ENCODE measurements at regions not wholly inside any gene's neighbourhood (a gene's known extent, or its start where the extent isn't known, plus 50 kb on each side); places are given as distances from the start of the nearest gene placed in this dataset.
"Not testable (repeated sequence)": the region's sequence is repeated elsewhere in the genome, so short reads cannot be mapped to it uniquely, and the experiment has no call there.

GRCh38 chr10:23917251-23917840 is 291.6 kb upstream of the KIAA1217 start:
- no peaks in the 10 kb centered on the region for H3K9me3 ChIP-seq (ENCODE audit: control insufficient read depth in 1 of 2, low read length in 2 of 2)
- no peak overlapping the region for H3K9ac ChIP-seq (ENCODE audit: low read depth in 1 of 2, low read length in 2 of 2)
- H3K4me1 ChIP-seq (ENCODE audit: control insufficient read depth in 1 of 2, insufficient read depth in 2 of 2, low read length in 2 of 2) = no peaks in the 10 kb centered on the region
- H3K27ac ChIP-seq (ENCODE audit: low read depth, low read length) = no peak overlapping the region
- no peak overlapping the region for H3K4me3 ChIP-seq (ENCODE audit: low read depth in 1 of 2, low read length in 2 of 2)
- H3K27me3 ChIP-seq (ENCODE audit: control insufficient read depth in 1 of 2, insufficient read depth in 2 of 2, low read length in 2 of 2) = no peaks in the 10 kb centered on the region
- no peaks in the 10 kb centered on the region for H3K36me3 ChIP-seq (ENCODE audit: control insufficient read depth in 1 of 2, insufficient read depth in 2 of 2, low read length in 2 of 2)

- H3K4me3 ChIP-seq (ENCODE audit: low read depth in 1 of 2, low read length in 2 of 2) = no peak overlapping the region
Measured at GRCh38 chr10:23918090-23918723, 290.7 kb upstream of the KIAA1217 start.

GRCh38 chr10:23918839-23919238 is 290.1 kb upstream of the KIAA1217 start:
- H3K4me1 ChIP-seq (ENCODE audit: control insufficient read depth in 1 of 2, insufficient read depth in 2 of 2, low read length in 2 of 2) = no peaks in the 10 kb centered on the region
- no peak overlapping the region for H3K4me3 ChIP-seq (ENCODE audit: low read depth in 1 of 2, low read length in 2 of 2)
- H3K36me3 ChIP-seq (ENCODE audit: control insufficient read depth in 1 of 2, insufficient read depth in 2 of 2, low read length in 2 of 2) = no peaks in the 10 kb centered on the region
- no peak overlapping the region for H3K27ac ChIP-seq (ENCODE audit: low read depth, low read length)
- H3K9me3 ChIP-seq (ENCODE audit: control insufficient read depth in 1 of 2, low read length in 2 of 2) = no peaks in the 10 kb centered on the region
- no peak overlapping the region for H3K9ac ChIP-seq (ENCODE audit: low read depth in 1 of 2, low read length in 2 of 2)
- H3K27me3 ChIP-seq (ENCODE audit: control insufficient read depth in 1 of 2, insufficient read depth in 2 of 2, low read length in 2 of 2) = no peaks in the 10 kb centered on the region

More at GRCh38 chr10:23918090-23918723, 290.7 kb upstream of the KIAA1217 start:
- H3K9ac ChIP-seq (ENCODE audit: low read depth in 1 of 2, low read length in 2 of 2) = no peak overlapping the region
- no peaks in the 10 kb centered on the region for H3K4me1 ChIP-seq (ENCODE audit: control insufficient read depth in 1 of 2, insufficient read depth in 2 of 2, low read length in 2 of 2)
- no peaks in the 10 kb centered on the region for H3K27me3 ChIP-seq (ENCODE audit: control insufficient read depth in 1 of 2, insufficient read depth in 2 of 2, low read length in 2 of 2)
- H3K36me3 ChIP-seq (ENCODE audit: control insufficient read depth in 1 of 2, insufficient read depth in 2 of 2, low read length in 2 of 2) = no peaks in the 10 kb centered on the region
- no peaks in the 10 kb centered on the region for H3K9me3 ChIP-seq (ENCODE audit: control insufficient read depth in 1 of 2, low read length in 2 of 2)
- no peak overlapping the region for H3K27ac ChIP-seq (ENCODE audit: low read depth, low read length)

- Histone ChIP-seq H3K4me3 (ENCODE audit: low read depth in 1 of 2, low read length in 2 of 2) (no peak overlapping the region), H3K27me3 (ENCODE audit: control insufficient read depth in 1 of 2, insufficient read depth in 2 of 2, low read length in 2 of 2) (no peaks in the 10 kb centered on the region), H3K9ac (ENCODE audit: low read depth in 1 of 2, low read length in 2 of 2) (no peak overlapping the region), H3K4me1 (ENCODE audit: control insufficient read depth in 1 of 2, insufficient read depth in 2 of 2, low read length in 2 of 2) (no peaks in the 10 kb centered on the region), H3K27ac (ENCODE audit: low read depth, low read length) (no peak overlapping the region), H3K9me3 (ENCODE audit: control insufficient read depth in 1 of 2, low read length in 2 of 2) (no peaks in the 10 kb centered on the region), H3K36me3 (ENCODE audit: control insufficient read depth in 1 of 2, insufficient read depth in 2 of 2, low read length in 2 of 2) (no peaks in the 10 kb centered on the region)
Measured at GRCh38 chr10:23927576-23928325, 281.2 kb upstream of the KIAA1217 start.

GRCh38 chr10:23934023-23934422 is 274.9 kb upstream of the KIAA1217 start:
- not testable (repeated sequence) for H3K36me3 ChIP-seq (ENCODE audit: control insufficient read depth in 1 of 2, insufficient read depth in 2 of 2, low read length in 2 of 2)

GRCh38 chr10:23945845-23946244 is 263.1 kb upstream of the KIAA1217 start:
- Histone ChIP-seq H3K4me1 (ENCODE audit: control insufficient read depth in 1 of 2, insufficient read depth in 2 of 2, low read length in 2 of 2) (no peaks in the 10 kb centered on the region), H3K4me3 (ENCODE audit: low read depth in 1 of 2, low read length in 2 of 2) (no peak overlapping the region), H3K27me3 (ENCODE audit: control insufficient read depth in 1 of 2, insufficient read depth in 2 of 2, low read length in 2 of 2) (no peaks in the 10 kb centered on the region), H3K36me3 (ENCODE audit: control insufficient read depth in 1 of 2, insufficient read depth in 2 of 2, low read length in 2 of 2) (no peaks in the 10 kb centered on the region), H3K9me3 (ENCODE audit: control insufficient read depth in 1 of 2, low read length in 2 of 2) (no peaks in the 10 kb centered on the region), H3K27ac (ENCODE audit: low read depth, low read length) (no peak overlapping the region), H3K9ac (ENCODE audit: low read depth in 1 of 2, low read length in 2 of 2) (no peak overlapping the region)

More at GRCh38 chr10:23934023-23934422, 274.9 kb upstream of the KIAA1217 start:
- not testable (repeated sequence) for H3K4me1 ChIP-seq (ENCODE audit: control insufficient read depth in 1 of 2, insufficient read depth in 2 of 2, low read length in 2 of 2); H3K4me3 ChIP-seq (ENCODE audit: low read depth in 1 of 2, low read length in 2 of 2); H3K27me3 ChIP-seq (ENCODE audit: control insufficient read depth in 1 of 2, insufficient read depth in 2 of 2, low read length in 2 of 2); H3K9ac ChIP-seq (ENCODE audit: low read depth in 1 of 2, low read length in 2 of 2); H3K27ac ChIP-seq (ENCODE audit: low read depth, low read length); H3K9me3 ChIP-seq (ENCODE audit: control insufficient read depth in 1 of 2, low read length in 2 of 2)

DNA sequence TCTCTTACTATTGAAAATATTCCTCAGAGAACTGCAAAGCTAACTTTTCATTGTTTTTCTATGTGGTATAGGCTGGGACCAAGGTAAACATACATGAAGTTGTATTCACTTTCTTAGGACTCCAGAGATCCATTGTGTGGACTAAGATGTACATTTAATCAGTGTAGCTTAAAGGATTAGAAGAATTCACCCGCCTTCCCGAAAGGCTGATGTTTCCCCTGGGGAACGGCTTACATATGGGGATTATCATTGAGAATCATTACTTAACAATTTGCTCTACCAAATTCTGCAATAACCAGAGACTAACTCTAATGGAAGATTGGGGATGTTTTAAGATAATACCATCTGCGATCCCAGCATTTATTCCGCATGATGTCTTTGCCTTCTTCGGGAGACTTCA is 257.1 kb upstream of the KIAA1217 start:
- Histone ChIP-seq H3K36me3 (ENCODE audit: control insufficient read depth in 1 of 2, insufficient read depth in 2 of 2, low read length in 2 of 2) (no peaks in the 10 kb centered on the region), H3K4me1 (ENCODE audit: control insufficient read depth in 1 of 2, insufficient read depth in 2 of 2, low read length in 2 of 2) (no peaks in the 10 kb centered on the region)

DNA sequence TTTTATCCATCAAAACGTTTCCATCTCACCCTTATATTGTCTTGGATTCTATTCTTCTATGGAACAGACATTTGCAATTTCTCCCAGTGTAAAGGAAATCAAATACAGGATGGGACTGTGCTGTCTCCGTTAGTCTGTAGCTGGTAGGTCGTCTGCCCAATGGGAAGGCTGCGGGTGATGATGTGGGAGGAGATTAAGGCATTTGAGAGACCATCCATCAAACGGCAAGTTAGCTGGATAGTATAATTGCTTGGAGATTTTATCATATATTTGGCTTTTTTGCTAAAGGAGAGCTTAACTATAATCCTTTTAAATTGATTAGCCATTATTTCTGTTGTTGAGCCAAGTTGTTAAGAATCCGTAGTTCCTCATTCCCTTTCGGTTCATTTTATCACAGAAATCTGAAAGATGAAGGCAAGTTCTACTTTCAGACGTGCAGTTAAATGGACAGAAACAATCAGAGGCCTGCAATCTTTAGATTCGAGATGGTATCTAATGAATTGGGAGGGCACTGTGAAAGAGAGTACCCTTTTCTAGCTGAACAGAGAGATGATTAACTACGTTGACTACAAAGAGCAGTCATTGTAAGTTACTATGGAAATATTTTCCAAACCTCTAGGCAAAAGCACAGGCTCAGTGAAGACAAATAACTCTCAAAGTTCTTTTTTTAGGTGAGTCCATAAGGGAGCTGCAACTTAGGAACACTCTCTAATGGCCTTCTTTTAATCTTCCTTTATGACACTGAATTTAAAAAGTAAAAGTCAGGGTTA is 253.3 kb upstream of the KIAA1217 start:
- Histone ChIP-seq H3K27me3 (ENCODE audit: control insufficient read depth in 1 of 2, insufficient read depth in 2 of 2, low read length in 2 of 2) (no peaks in the 10 kb centered on the region), H3K4me1 (ENCODE audit: control insufficient read depth in 1 of 2, insufficient read depth in 2 of 2, low read length in 2 of 2) (no peaks in the 10 kb centered on the region), H3K4me3 (ENCODE audit: low read depth in 1 of 2, low read length in 2 of 2) (no peak overlapping the region), H3K27ac (ENCODE audit: low read depth, low read length) (no peak overlapping the region), H3K9me3 (ENCODE audit: control insufficient read depth in 1 of 2, low read length in 2 of 2) (peaks cover 0 to 4% of the 10 kb centered on the region in 2 donors), H3K9ac (ENCODE audit: low read depth in 1 of 2, low read length in 2 of 2) (no peak overlapping the region), H3K36me3 (ENCODE audit: control insufficient read depth in 1 of 2, insufficient read depth in 2 of 2, low read length in 2 of 2) (no peaks in the 10 kb centered on the region)

More for the DNA sequence above, 257.1 kb upstream of the KIAA1217 start:
- peaks cover 0 to 4% of the 10 kb centered on the region in 2 donors for H3K9me3 ChIP-seq (ENCODE audit: control insufficient read depth in 1 of 2, low read length in 2 of 2)
- H3K9ac ChIP-seq (ENCODE audit: low read depth in 1 of 2, low read length in 2 of 2) = no peak overlapping the region
- no peaks in the 10 kb centered on the region for H3K27me3 ChIP-seq (ENCODE audit: control insufficient read depth in 1 of 2, insufficient read depth in 2 of 2, low read length in 2 of 2)
- no peak overlapping the region for H3K4me3 ChIP-seq (ENCODE audit: low read depth in 1 of 2, low read length in 2 of 2)
- no peak overlapping the region for H3K27ac ChIP-seq (ENCODE audit: low read depth, low read length)

- Histone ChIP-seq H3K9me3 (ENCODE audit: control insufficient read depth in 1 of 2, low read length in 2 of 2) (no peaks in the 10 kb centered on the region), H3K36me3 (ENCODE audit: control insufficient read depth in 1 of 2, insufficient read depth in 2 of 2, low read length in 2 of 2) (no peaks in the 10 kb centered on the region), H3K9ac (ENCODE audit: low read depth in 1 of 2, low read length in 2 of 2) (no peak overlapping the region), H3K27ac (ENCODE audit: low read depth, low read length) (no peak overlapping the region), H3K4me1 (ENCODE audit: control insufficient read depth in 1 of 2, insufficient read depth in 2 of 2, low read length in 2 of 2) (no peaks in the 10 kb centered on the region), H3K4me3 (ENCODE audit: low read depth in 1 of 2, low read length in 2 of 2) (no peak overlapping the region), H3K27me3 (ENCODE audit: control insufficient read depth in 1 of 2, insufficient read depth in 2 of 2, low read length in 2 of 2) (no peaks in the 10 kb centered on the region)
Measured at GRCh38 chr10:23965123-23965522, 243.8 kb upstream of the KIAA1217 start.

GRCh38 chr10:23965880-23966279 is 243.1 kb upstream of the KIAA1217 start:
- Histone ChIP-seq H3K27me3 (ENCODE audit: control insufficient read depth in 1 of 2, insufficient read depth in 2 of 2, low read length in 2 of 2) (no peaks in the 10 kb centered on the region), H3K36me3 (ENCODE audit: control insufficient read depth in 1 of 2, insufficient read depth in 2 of 2, low read length in 2 of 2) (no peaks in the 10 kb centered on the region), H3K4me1 (ENCODE audit: control insufficient read depth in 1 of 2, insufficient read depth in 2 of 2, low read length in 2 of 2) (no peaks in the 10 kb centered on the region), H3K4me3 (ENCODE audit: low read depth in 1 of 2, low read length in 2 of 2) (no peak overlapping the region), H3K9me3 (ENCODE audit: control insufficient read depth in 1 of 2, low read length in 2 of 2) (no peaks in the 10 kb centered on the region), H3K9ac (ENCODE audit: low read depth in 1 of 2, low read length in 2 of 2) (no peak overlapping the region), H3K27ac (ENCODE audit: low read depth, low read length) (no peak overlapping the region)

All from duodenal mucosa (tissue), 2 donors.